Transverse colon (tissue), 4 donors: ENCODE measurements at regions not wholly inside any gene's neighbourhood (a gene's known extent, or its start where the extent isn't known, plus 50 kb on each side); places are given as distances from the start of the nearest gene placed in this dataset.

Experiments used
- CTCF ChIP-seq, 5 experiments: fragments of 200-600 bp in 3 of 5; fragments of 450-650 bp in 2 of 5; sonication (generic) in 3 of 5; IDR thresholded peaks; 1 replicate in 2 of 5; 2 replicates in 3 of 5; pipeline ENCODE4 v1.5.1; 2016 to 2017; ENCODE audit warnings: antibody characterized with exemption in 5 of 5, inconsistent platforms in 3 of 5, mild to moderate bottlenecking in 2 of 5, moderate library complexity in 1 of 5
- POLR2A ChIP-seq: fragments of 450-650 bp; IDR thresholded peaks from one replicate; pipeline ENCODE4 v1.6.1; 2016; ENCODE audit warnings: antibody characterized with exemption, mild to moderate bottlenecking, moderate library complexity
- POLR2AphosphoS5 ChIP-seq, 3 donors: sonication (generic); formaldehyde crosslinking; IDR thresholded peaks; one replicate each; pipeline ENCODE4 v1.6.1; 2016; ENCODE audit warnings: antibody characterized with exemption in 3 of 3

- TF ChIP-seq CTCF (IDR thresholded peaks at IDR 0.05), result no peak
- no peak for TF ChIP-seq POLR2A
- no peak for TF ChIP-seq POLR2AphosphoS5 (IDR thresholded peaks at IDR 0.05)
Measured at GRCh38 chr9:31471010-31471409, 913.4 kb upstream of the ACO1 start.
